ENCODE measurements at regions not wholly inside any gene's neighbourhood (a gene's known extent, or its start where the extent isn't known, plus 50 kb on each side); places are given as distances from the start of the nearest gene placed in this dataset.

- no peak overlapping the region for H3K4me3 ChIP-seq (ENCODE audit: low read depth in 2 of 2, low read length in 1 of 2)
- H3F3A ChIP-seq (replicated peaks; ENCODE audit: insufficient read depth): no peaks in the 10 kb centered on the region
Observed at GRCh38 chr5:67549947-67550346, 353.3 kb upstream of the CD180 start.

More at GRCh38 chr5:67549947-67550346, 353.3 kb upstream of the CD180 start:
- Histone ChIP-seq H2AFZ (ENCODE audit: low read depth) (no peak overlapping the region), H3K9me3 (no peaks in the 10 kb centered on the region), H3K36me3 (replicated peaks in 1 of 2; ENCODE audit: control insufficient read depth in 1 of 2, insufficient read depth in 2 of 2, low read length in 1 of 2) (no peaks in the 10 kb centered on the region), H3K9ac (no peak overlapping the region), H3K9me2 (no peaks in the 10 kb centered on the region), H4K20me1 (ENCODE audit: insufficient read depth) (no peaks in the 10 kb centered on the region), H3K27me3 (ENCODE audit: insufficient read depth) (no peaks in the 10 kb centered on the region), H3K4me2 (no peak overlapping the region), H3K27ac (ENCODE audit: low read depth in 2 of 2, low read length in 1 of 2) (no peak overlapping the region), H3K79me2 (ENCODE audit: insufficient read depth) (no peaks in the 10 kb centered on the region), H3K4me1 (ENCODE audit: control insufficient read depth in 1 of 2, insufficient read depth in 2 of 2, low read depth in 1 of 2, low read length in 1 of 2) (no peaks in the 10 kb centered on the region)
- DNase-seq: no peak
- ChIA-PET CTCF (no interaction called here), POLR2A (no interaction called here)
- WGBS (ENCODE audit: low lambda C conversion rate): 42% methylated on average over 4 of the region's 4 CpGs
- no peak for TF ChIP-seq MAX (IDR thresholded peaks at IDR 0.05; ENCODE audit: low read depth)
- TF ChIP-seq MEF2A (IDR thresholded peaks at IDR 0.05; ENCODE audit: borderline replicate concordance, low read depth): no peak
- TF ChIP-seq YY1 (IDR thresholded peaks at IDR 0.05; ENCODE audit: low read depth): no peak
- no peak for TF ChIP-seq JUND (IDR thresholded peaks at IDR 0.05)
- no peak for TF ChIP-seq RFX5 (IDR thresholded peaks at IDR 0.05; ENCODE audit: low read length)
- TF ChIP-seq SIN3A (IDR thresholded peaks at IDR 0.05; ENCODE audit: borderline replicate concordance, low read depth, low read length): no peak
- TF ChIP-seq, protein P1, sequence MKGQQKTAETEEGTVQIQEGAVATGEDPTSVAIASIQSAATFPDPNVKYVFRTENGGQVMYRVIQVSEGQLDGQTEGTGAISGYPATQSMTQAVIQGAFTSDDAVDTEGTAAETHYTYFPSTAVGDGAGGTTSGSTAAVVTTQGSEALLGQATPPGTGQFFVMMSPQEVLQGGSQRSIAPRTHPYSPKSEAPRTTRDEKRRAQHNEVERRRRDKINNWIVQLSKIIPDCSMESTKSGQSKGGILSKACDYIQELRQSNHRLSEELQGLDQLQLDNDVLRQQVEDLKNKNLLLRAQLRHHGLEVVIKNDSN (IDR thresholded peaks at IDR 0.05; ENCODE audit: borderline replicate concordance, low read depth): no peak
- TF ChIP-seq, protein P2, sequence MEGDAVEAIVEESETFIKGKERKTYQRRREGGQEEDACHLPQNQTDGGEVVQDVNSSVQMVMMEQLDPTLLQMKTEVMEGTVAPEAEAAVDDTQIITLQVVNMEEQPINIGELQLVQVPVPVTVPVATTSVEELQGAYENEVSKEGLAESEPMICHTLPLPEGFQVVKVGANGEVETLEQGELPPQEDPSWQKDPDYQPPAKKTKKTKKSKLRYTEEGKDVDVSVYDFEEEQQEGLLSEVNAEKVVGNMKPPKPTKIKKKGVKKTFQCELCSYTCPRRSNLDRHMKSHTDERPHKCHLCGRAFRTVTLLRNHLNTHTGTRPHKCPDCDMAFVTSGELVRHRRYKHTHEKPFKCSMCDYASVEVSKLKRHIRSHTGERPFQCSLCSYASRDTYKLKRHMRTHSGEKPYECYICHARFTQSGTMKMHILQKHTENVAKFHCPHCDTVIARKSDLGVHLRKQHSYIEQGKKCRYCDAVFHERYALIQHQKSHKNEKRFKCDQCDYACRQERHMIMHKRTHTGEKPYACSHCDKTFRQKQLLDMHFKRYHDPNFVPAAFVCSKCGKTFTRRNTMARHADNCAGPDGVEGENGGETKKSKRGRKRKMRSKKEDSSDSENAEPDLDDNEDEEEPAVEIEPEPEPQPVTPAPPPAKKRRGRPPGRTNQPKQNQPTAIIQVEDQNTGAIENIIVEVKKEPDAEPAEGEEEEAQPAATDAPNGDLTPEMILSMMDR (IDR thresholded peaks at IDR 0.05): no peak
- no peak for TF ChIP-seq EP300 (IDR thresholded peaks at IDR 0.05; ENCODE audit: borderline replicate concordance in 1 of 2, low read depth in 1 of 2, low read length in 1 of 2)
- no peak for TF ChIP-seq IRF3 (IDR thresholded peaks at IDR 0.05; ENCODE audit: low read depth, low read length)
- TF ChIP-seq TCF12 (IDR thresholded peaks at IDR 0.05): no peak
- no peak for TF ChIP-seq USF2 (IDR thresholded peaks at IDR 0.05; ENCODE audit: borderline replicate concordance, low read depth, low read length)
- TF ChIP-seq, protein P3, sequence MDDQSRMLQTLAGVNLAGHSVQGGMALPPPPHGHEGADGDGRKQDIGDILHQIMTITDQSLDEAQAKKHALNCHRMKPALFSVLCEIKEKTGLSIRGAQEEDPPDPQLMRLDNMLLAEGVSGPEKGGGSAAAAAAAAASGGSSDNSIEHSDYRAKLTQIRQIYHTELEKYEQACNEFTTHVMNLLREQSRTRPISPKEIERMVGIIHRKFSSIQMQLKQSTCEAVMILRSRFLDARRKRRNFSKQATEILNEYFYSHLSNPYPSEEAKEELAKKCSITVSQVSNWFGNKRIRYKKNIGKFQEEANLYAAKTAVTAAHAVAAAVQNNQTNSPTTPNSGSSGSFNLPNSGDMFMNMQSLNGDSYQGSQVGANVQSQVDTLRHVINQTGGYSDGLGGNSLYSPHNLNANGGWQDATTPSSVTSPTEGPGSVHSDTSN (IDR thresholded peaks at IDR 0.05): no peak
- no peak for TF ChIP-seq FOSL2 (IDR thresholded peaks at IDR 0.05; ENCODE audit: borderline replicate concordance, low read depth)
- no peak for TF ChIP-seq NRF1 (IDR thresholded peaks at IDR 0.05; ENCODE audit: low read depth, low read length)
- TF ChIP-seq REST (IDR thresholded peaks at IDR 0.05; ENCODE audit: low read depth, low read length): no peak
- no peak for TF ChIP-seq GATA2 (CRISPR knock-in tag; IDR thresholded peaks at IDR 0.05)
